SW 1271 (cell line): ENCODE measurements at regions not wholly inside any gene's neighbourhood (a gene's known extent, or its start where the extent isn't known, plus 50 kb on each side); places are given as distances from the start of the nearest gene placed in this dataset.
A peak's percentile ranks its signal among the peaks of the same experiment; 100 is the strongest.

Experiments
- DNase-seq, 2 experiments: peaks; one replicate each; lab custom pipeline; 2025; lab: John Stamatoyannopoulos, UW

- no peak for DNase-seq
Observed at GRCh38 chr15:27702581-27702980, 396.5 kb downstream of the OCA2 start.

- DNase-seq: no peak
Observed at GRCh38 chr15:27701956-27702355, 397.2 kb downstream of the OCA2 start.

- DNase-seq: no peak
Observed at GRCh38 chr15:27701014-27701413, 398.1 kb downstream of the OCA2 start.

- DNase-seq: no peak
Observed at GRCh38 chr15:27699699-27700098, 399.4 kb downstream of the OCA2 start.

- DNase-seq: no peak
Observed at GRCh38 chr15:27696530-27696929, 402.6 kb downstream of the OCA2 start.

GRCh38 chr15:27695726-27696125 is 403.4 kb downstream of the OCA2 start:
- DNase-seq: no peak

GRCh38 chr15:27694506-27695087 is 404.5 kb downstream of the OCA2 start:
- no peak for DNase-seq

GRCh38 chr15:27693280-27693679 is 405.8 kb downstream of the OCA2 start:
- no peak for DNase-seq

GRCh38 chr15:27692438-27692837 is 406.7 kb downstream of the OCA2 start:
- no peak for DNase-seq

GRCh38 chr15:27690290-27690689 is 408.8 kb downstream of the OCA2 start:
- DNase-seq: no peak

- no peak for DNase-seq
Observed at GRCh38 chr15:27686971-27687370, 412.1 kb downstream of the OCA2 start.

- peak in 1 of 2 experiments; percentile 1 for DNase-seq
Observed at GRCh38 chr15:27686369-27686768, 412.7 kb downstream of the OCA2 start.

GRCh38 chr15:27685644-27686043 is 413.5 kb downstream of the OCA2 start:
- no peak for DNase-seq

- no peak for DNase-seq
Observed at GRCh38 chr15:27683121-27683520, 416.0 kb downstream of the OCA2 start.

GRCh38 chr15:27681038-27681437 is 418.1 kb downstream of the OCA2 start:
- DNase-seq: no peak

- DNase-seq: no peak
Observed at GRCh38 chr15:27679731-27680471, 419.2 kb downstream of the OCA2 start.

GRCh38 chr15:27679203-27679602 is 419.9 kb downstream of the OCA2 start:
- DNase-seq: no peak

- no peak for DNase-seq
Observed at GRCh38 chr15:27677951-27678350, 421.2 kb downstream of the OCA2 start.

GRCh38 chr15:27676647-27677046 is 422.5 kb downstream of the OCA2 start:
- no peak for DNase-seq

- no peak for DNase-seq
Observed at GRCh38 chr15:27675571-27675970, 423.5 kb downstream of the OCA2 start.

- no peak for DNase-seq
Observed at GRCh38 chr15:27674826-27675225, 424.3 kb downstream of the OCA2 start.

- no peak for DNase-seq
Observed at GRCh38 chr15:27673766-27674445, 425.2 kb downstream of the OCA2 start.

- no peak for DNase-seq
Observed at GRCh38 chr15:27672537-27672936, 426.6 kb downstream of the OCA2 start.
